ENCODE measurements at regions not wholly inside any gene's neighbourhood (a gene's known extent, or its start where the extent isn't known, plus 50 kb on each side); places are given as distances from the start of the nearest gene placed in this dataset.

- no peak for DNase-seq (ENCODE audit: low spot score)
Measured at GRCh38 chr10:107809889-107810288, 645.4 kb upstream of the SORCS1 start.

- no peak for DNase-seq (ENCODE audit: low spot score)
Measured at GRCh38 chr10:107807836-107808235, 643.3 kb upstream of the SORCS1 start.

GRCh38 chr10:107806026-107806425, 641.5 kb upstream of the SORCS1 start:
- DNase-seq (ENCODE audit: low spot score), result no peak

- no peak for DNase-seq (ENCODE audit: low spot score)
Measured at GRCh38 chr10:107803546-107803945, 639.0 kb upstream of the SORCS1 start.

GRCh38 chr10:107800061-107800460, 635.6 kb upstream of the SORCS1 start:
- DNase-seq (ENCODE audit: low spot score), result no peak

- no peak for DNase-seq (ENCODE audit: low spot score)
Measured at GRCh38 chr10:107790271-107790670, 625.8 kb upstream of the SORCS1 start.

GRCh38 chr10:107771066-107771465, 606.6 kb upstream of the SORCS1 start:
- DNase-seq (ENCODE audit: low spot score), result no peak

- no peak for DNase-seq (ENCODE audit: low spot score)
Measured at GRCh38 chr10:107767185-107767584, 602.7 kb upstream of the SORCS1 start.

- DNase-seq (ENCODE audit: low spot score), result no peak
Measured at GRCh38 chr10:107754814-107755213, 590.3 kb upstream of the SORCS1 start.

GRCh38 chr10:107749235-107749634, 584.7 kb upstream of the SORCS1 start:
- DNase-seq (ENCODE audit: low spot score), result no peak

- no peak for DNase-seq (ENCODE audit: low spot score)
Measured at GRCh38 chr10:107747851-107748250, 583.3 kb upstream of the SORCS1 start.

- DNase-seq (ENCODE audit: low spot score), result no peak
Measured at GRCh38 chr10:107741971-107742370, 577.5 kb upstream of the SORCS1 start.

GRCh38 chr10:107740962-107741690, 576.6 kb upstream of the SORCS1 start:
- no peak for DNase-seq (ENCODE audit: low spot score)

GRCh38 chr10:107739951-107740350, 575.4 kb upstream of the SORCS1 start:
- DNase-seq (ENCODE audit: low spot score), result no peak

- DNase-seq (ENCODE audit: low spot score), result no peak
Measured at GRCh38 chr10:107733328-107734130, 569.0 kb upstream of the SORCS1 start.

- DNase-seq (ENCODE audit: low spot score), result no peak
Measured at GRCh38 chr10:107732045-107732444, 567.5 kb upstream of the SORCS1 start.

- no peak for DNase-seq (ENCODE audit: low spot score)
Measured at GRCh38 chr10:107728807-107729206, 564.3 kb upstream of the SORCS1 start.

- no peak for DNase-seq (ENCODE audit: low spot score)
Measured at GRCh38 chr10:107727767-107728317, 563.3 kb upstream of the SORCS1 start.

GRCh38 chr10:107718864-107719263, 554.4 kb upstream of the SORCS1 start:
- DNase-seq (ENCODE audit: low spot score), result no peak

GRCh38 chr10:107717046-107717445, 552.5 kb upstream of the SORCS1 start:
- DNase-seq (ENCODE audit: low spot score), result no peak

- no peak for DNase-seq (ENCODE audit: low spot score)
Measured at GRCh38 chr10:107715565-107715964, 551.1 kb upstream of the SORCS1 start.

- DNase-seq (ENCODE audit: low spot score), result no peak
Measured at GRCh38 chr10:107708981-107709380, 544.5 kb upstream of the SORCS1 start.

GRCh38 chr10:107706096-107706725, 541.7 kb upstream of the SORCS1 start:
- DNase-seq (ENCODE audit: low spot score), result no peak

Measured in hematopoietic multipotent progenitor cell treated with erythropoietin and hydrocortisone succinate and interleukin-3 and kit ligand, for 15 days (in vitro differentiated cells).